ENCODE measurements at regions not wholly inside any gene's neighbourhood (a gene's known extent, or its start where the extent isn't known, plus 50 kb on each side); places are given as distances from the start of the nearest gene placed in this dataset.
A peak's percentile ranks its signal among the peaks of the same experiment; 100 is the strongest.

GRCh38 chr2:236982693-236983455 is 102.8 kb upstream of the COPS8 start:
- H3K36me3 ChIP-seq: no peaks in the 10 kb centered on the region
- no peak overlapping the region for H3K4me3 ChIP-seq
- TF ChIP-seq, protein P1, sequence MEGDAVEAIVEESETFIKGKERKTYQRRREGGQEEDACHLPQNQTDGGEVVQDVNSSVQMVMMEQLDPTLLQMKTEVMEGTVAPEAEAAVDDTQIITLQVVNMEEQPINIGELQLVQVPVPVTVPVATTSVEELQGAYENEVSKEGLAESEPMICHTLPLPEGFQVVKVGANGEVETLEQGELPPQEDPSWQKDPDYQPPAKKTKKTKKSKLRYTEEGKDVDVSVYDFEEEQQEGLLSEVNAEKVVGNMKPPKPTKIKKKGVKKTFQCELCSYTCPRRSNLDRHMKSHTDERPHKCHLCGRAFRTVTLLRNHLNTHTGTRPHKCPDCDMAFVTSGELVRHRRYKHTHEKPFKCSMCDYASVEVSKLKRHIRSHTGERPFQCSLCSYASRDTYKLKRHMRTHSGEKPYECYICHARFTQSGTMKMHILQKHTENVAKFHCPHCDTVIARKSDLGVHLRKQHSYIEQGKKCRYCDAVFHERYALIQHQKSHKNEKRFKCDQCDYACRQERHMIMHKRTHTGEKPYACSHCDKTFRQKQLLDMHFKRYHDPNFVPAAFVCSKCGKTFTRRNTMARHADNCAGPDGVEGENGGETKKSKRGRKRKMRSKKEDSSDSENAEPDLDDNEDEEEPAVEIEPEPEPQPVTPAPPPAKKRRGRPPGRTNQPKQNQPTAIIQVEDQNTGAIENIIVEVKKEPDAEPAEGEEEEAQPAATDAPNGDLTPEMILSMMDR (IDR thresholded peaks at IDR 0.05): no peak
- ATAC-seq (no peak), DNase-seq (no peak)
- H3K4me1 ChIP-seq: peaks cover 14% of the 10 kb centered on the region
- peaks cover 8% of the 10 kb centered on the region for H3K9me3 ChIP-seq
- H3K27me3 ChIP-seq (ENCODE audit: low read depth): no peaks in the 10 kb centered on the region
- no peak overlapping the region for H3K27ac ChIP-seq
- intact Hi-C loops (cut with DNase I): no loop called here

GRCh38 chr2:236984046-236984445 is 101.6 kb upstream of the COPS8 start:
- peaks cover 8% of the 10 kb centered on the region for H3K9me3 ChIP-seq
- no peak for ATAC-seq
- DNase-seq: no peak
- H3K4me1 ChIP-seq: peaks cover 26% of the 10 kb centered on the region
- H3K27ac ChIP-seq: no peak overlapping the region
- no peaks in the 10 kb centered on the region for H3K27me3 ChIP-seq (ENCODE audit: low read depth)
- no peaks in the 10 kb centered on the region for H3K36me3 ChIP-seq
- TF ChIP-seq, protein P1 (IDR thresholded peaks at IDR 0.05): no peak
- intact Hi-C loops (cut with DNase I): no loop called here
- no peak overlapping the region for H3K4me3 ChIP-seq

- peaks cover 35% of the 10 kb centered on the region for H3K4me1 ChIP-seq
- TF ChIP-seq, protein P1 (IDR thresholded peaks at IDR 0.05): no peak
- intact Hi-C loops (cut with DNase I): no loop called here
- ATAC-seq (peak in 1 of 2 donors; percentile 5), DNase-seq (no peak)
- H3K36me3 ChIP-seq: no peaks in the 10 kb centered on the region
- no peak overlapping the region for H3K27ac ChIP-seq
- H3K4me3 ChIP-seq: no peak overlapping the region
- peaks cover 8% of the 10 kb centered on the region for H3K9me3 ChIP-seq
- no peaks in the 10 kb centered on the region for H3K27me3 ChIP-seq (ENCODE audit: low read depth)
Measured at GRCh38 chr2:236985761-236986339, 99.8 kb upstream of the COPS8 start.

- Histone ChIP-seq H3K4me1 (peaks cover 35% of the 10 kb centered on the region), H3K4me3 (no peak overlapping the region), H3K27ac (no peak overlapping the region), H3K36me3 (no peaks in the 10 kb centered on the region), H3K27me3 (ENCODE audit: low read depth) (no peaks in the 10 kb centered on the region), H3K9me3 (peaks cover 8% of the 10 kb centered on the region)
- intact Hi-C loops (cut with DNase I): no loop called here
- TF ChIP-seq, protein P1 (IDR thresholded peaks at IDR 0.05): no peak
- peak; percentile 75 to 85 for ATAC-seq
- DNase-seq: no peak
Measured at GRCh38 chr2:236986524-236987330, 99.0 kb upstream of the COPS8 start.

DNA sequence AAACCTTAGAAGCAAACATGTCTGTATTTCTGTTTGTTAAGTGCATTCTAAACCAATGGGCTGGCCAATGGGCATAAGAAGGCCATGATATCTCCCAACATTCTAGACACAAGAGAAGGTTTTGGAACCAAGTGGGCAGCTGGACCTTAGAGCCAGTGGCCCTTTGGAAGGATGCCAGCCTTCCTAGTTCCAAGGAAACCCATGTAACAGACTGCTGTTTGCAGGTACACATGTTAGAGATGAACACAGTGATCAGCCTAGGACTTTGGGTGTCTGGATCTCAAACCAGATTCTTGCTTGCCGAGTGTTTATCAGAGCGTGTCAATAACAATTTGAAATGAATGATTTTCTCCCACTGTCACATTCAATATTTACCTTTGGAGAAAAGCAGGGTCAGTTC is 97.5 kb upstream of the COPS8 start:
- no peak overlapping the region for H3K4me3 ChIP-seq
- peaks cover 35% of the 10 kb centered on the region for H3K4me1 ChIP-seq
- ATAC-seq (no peak), DNase-seq (no peak)
- peaks cover 1% of the 10 kb centered on the region for H3K9me3 ChIP-seq
- TF ChIP-seq, protein P1 (IDR thresholded peaks at IDR 0.05): no peak
- no peaks in the 10 kb centered on the region for H3K27me3 ChIP-seq (ENCODE audit: low read depth)
- peak overlapping the region; percentile 71 for H3K27ac ChIP-seq
- no peaks in the 10 kb centered on the region for H3K36me3 ChIP-seq
- intact Hi-C loops (cut with DNase I): no loop called here

Measured in lower lobe of right lung (tissue), 2 donors.